Testis (tissue), 2 donors: ENCODE measurements at regions not wholly inside any gene's neighbourhood (a gene's known extent, or its start where the extent isn't known, plus 50 kb on each side); places are given as distances from the start of the nearest gene placed in this dataset.

ENCODE experiments used
- CTCF ChIP-seq, 3 experiments: fragments of 450-650 bp in 2 of 3; fragments of 200-600 bp in 1 of 3; sonication (generic) in 1 of 3; IDR thresholded peaks; one replicate each; pipeline ENCODE4 v1.5.1; 2016 to 2019; ENCODE audit warnings: antibody characterized with exemption in 3 of 3, mild to moderate bottlenecking in 2 of 3, moderate library complexity in 1 of 3
- POLR2A ChIP-seq: fragments of 450-650 bp; IDR thresholded peaks from one replicate; pipeline ENCODE4 v1.6.1; 2017; ENCODE audit warnings: antibody characterized with exemption, mild to moderate bottlenecking, moderate library complexity

GRCh38 chr9:7983490-7983889, 183.9 kb upstream of the DMAC1 start:
- TF ChIP-seq CTCF (IDR thresholded peaks at IDR 0.05) (no peak), POLR2A (no peak)
